ENCODE measurements at regions not wholly inside any gene's neighbourhood (a gene's known extent, or its start where the extent isn't known, plus 50 kb on each side); places are given as distances from the start of the nearest gene placed in this dataset.

GRCh38 chrX:45379236-45379635 is 178.6 kb upstream of the DIPK2B start:
- Histone ChIP-seq H3K4me2 (ENCODE audit: low read depth, low read length) (no peak overlapping the region), H3K23ac (ENCODE audit: low read depth, low read length) (no peak overlapping the region), H3K4ac (ENCODE audit: low read depth, low read length) (no peak overlapping the region), H4K91ac (ENCODE audit: insufficient read depth, low read depth, low read length) (no peak overlapping the region), H2BK5ac (ENCODE audit: low read depth, low read length, poor library complexity, severe bottlenecking) (no peak overlapping the region), H3K56ac (ENCODE audit: extremely low read depth, insufficient read depth, low read length) (no peak overlapping the region), H4K8ac (ENCODE audit: low read depth in 2 of 2, low read length in 2 of 2) (no peak overlapping the region), H3K9ac (ENCODE audit: low read depth, low read length) (no peak overlapping the region), H3K18ac (ENCODE audit: low read depth, low read length) (no peak overlapping the region), H2AFZ (replicated peaks; ENCODE audit: low read length, poor library complexity) (no peak overlapping the region), H3K9me3 (ENCODE audit: control insufficient read depth, insufficient read depth, low read length) (peaks cover 4% of the 10 kb centered on the region; the same call in 1 of the 2 replicates), H3K36me3 (ENCODE audit: control insufficient read depth, insufficient read depth, low read length) (no peaks in the 10 kb centered on the region), H2BK20ac (ENCODE audit: low read depth, low read length) (no peak overlapping the region), H3K4me3 (ENCODE audit: insufficient read depth, low read depth, low read length) (no peak overlapping the region), H3K9me1 (ENCODE audit: insufficient read depth, low read length) (no peaks in the 10 kb centered on the region), H4K5ac (ENCODE audit: low read depth, low read length) (no peak overlapping the region), H2AK5ac (ENCODE audit: low read depth, low read length) (no peak overlapping the region), H3K27me3 (ENCODE audit: control insufficient read depth, insufficient read depth, low read length) (peaks cover under 1% of the 10 kb centered on the region), H3K14ac (replicated peaks; ENCODE audit: low read depth, low read length) (no peak overlapping the region), H3K4me1 (ENCODE audit: control insufficient read depth, insufficient read depth, low read length) (no peaks in the 10 kb centered on the region), H4K20me1 (ENCODE audit: insufficient read depth, low read length) (no peaks in the 10 kb centered on the region), H2AK9ac (replicated peaks; ENCODE audit: low read depth, low read length, poor library complexity) (no peak overlapping the region), H2BK15ac (ENCODE audit: low read depth, low read length) (no peak overlapping the region), H3K27ac (ENCODE audit: insufficient read depth, low read length) (no peak overlapping the region), H2BK120ac (ENCODE audit: low read depth, low read length) (no peak overlapping the region), H3K79me1 (ENCODE audit: low read depth in 1 of 2, low read length in 2 of 2) (no peaks in the 10 kb centered on the region)
- TF ChIP-seq POLR2A (IDR thresholded peaks at IDR 0.05; ENCODE audit: low read depth, low read length) (no peak), BHLHE40 (IDR thresholded peaks at IDR 0.05; ENCODE audit: low read depth, low read length) (no peak), RFX5 (IDR thresholded peaks at IDR 0.05; ENCODE audit: low read depth, low read length) (no peak), NFE2L2 (IDR thresholded peaks at IDR 0.05; ENCODE audit: low read depth, low read length) (no peak), SMC3 (IDR thresholded peaks at IDR 0.05; ENCODE audit: low read depth, low read length) (no peak), FOS (IDR thresholded peaks at IDR 0.05; ENCODE audit: low read depth, low read length) (no peak), RAD21 (IDR thresholded peaks at IDR 0.05; ENCODE audit: low read length) (no peak), RCOR1 (IDR thresholded peaks at IDR 0.05; ENCODE audit: insufficient replicate concordance, low read length) (no peak), USF2 (IDR thresholded peaks at IDR 0.05; ENCODE audit: low read depth, low read length) (no peak), CEBPB (IDR thresholded peaks at IDR 0.05; ENCODE audit: low read depth, low read length) (no peak), CHD1 (IDR thresholded peaks at IDR 0.05; ENCODE audit: low read depth, low read length) (no peak), MAFK (IDR thresholded peaks at IDR 0.05; ENCODE audit: low read depth, low read length) (no peak), MAZ (IDR thresholded peaks at IDR 0.05; ENCODE audit: borderline replicate concordance, low read depth, low read length) (no peak), CTCF (conservative IDR thresholded peaks at IDR 0.05; ENCODE audit: low read depth, low read length) (no peak), MXI1 (IDR thresholded peaks at IDR 0.05; ENCODE audit: borderline replicate concordance, low read depth, low read length) (no peak)
- TF ChIP-seq, protein P1, sequence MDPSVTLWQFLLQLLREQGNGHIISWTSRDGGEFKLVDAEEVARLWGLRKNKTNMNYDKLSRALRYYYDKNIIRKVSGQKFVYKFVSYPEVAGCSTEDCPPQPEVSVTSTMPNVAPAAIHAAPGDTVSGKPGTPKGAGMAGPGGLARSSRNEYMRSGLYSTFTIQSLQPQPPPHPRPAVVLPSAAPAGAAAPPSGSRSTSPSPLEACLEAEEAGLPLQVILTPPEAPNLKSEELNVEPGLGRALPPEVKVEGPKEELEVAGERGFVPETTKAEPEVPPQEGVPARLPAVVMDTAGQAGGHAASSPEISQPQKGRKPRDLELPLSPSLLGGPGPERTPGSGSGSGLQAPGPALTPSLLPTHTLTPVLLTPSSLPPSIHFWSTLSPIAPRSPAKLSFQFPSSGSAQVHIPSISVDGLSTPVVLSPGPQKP (IDR thresholded peaks at IDR 0.05; ENCODE audit: borderline replicate concordance, low read depth, low read length): no peak
- no peak for DNase-seq
- POLR2A ChIA-PET (ENCODE audit: unreplicated experiment): no interaction called here
- in situ Hi-C loops (cut with MboI; ENCODE audit: low sequenced_read_pairs): no loop called here
- intact Hi-C loops (cut with micrococcal nuclease): no loop called here
- ATAC-seq (ENCODE audit: low read depth): no peak
- dilution Hi-C loops (cut with HindIII; ENCODE audit: low sequenced_read_pairs, unreplicated experiment): no loop called here
- CTCF ChIA-PET: no interaction called here
- BruUV-seq (replicated peaks): no TSS peak

Data from IMR-90 (cell line).